ENCODE measurements at regions not wholly inside any gene's neighbourhood (a gene's known extent, or its start where the extent isn't known, plus 50 kb on each side); places are given as distances from the start of the nearest gene placed in this dataset.

- H3K4me1 ChIP-seq (replicated peaks in 1 of 2; ENCODE audit: control insufficient read depth in 2 of 2, insufficient read depth in 2 of 2, low read length in 2 of 2): peaks cover 0 to 8% of the 10 kb centered on the region in 2 experiments; a peak in 2 of 5 replicates
- no TSS peak for BruUV-seq (replicated peaks)
- H3K79me2 ChIP-seq (ENCODE audit: control insufficient read depth, insufficient read depth, low read length): no peaks in the 10 kb centered on the region
- FAIRE-seq: no peak
- H3K9me1 ChIP-seq (ENCODE audit: control insufficient read depth, insufficient read depth, low read length): no peaks in the 10 kb centered on the region
- WGBS (ENCODE audit: insufficient coverage, low coverage, missing lambda C conversion rate): 0% methylated on average over 6 of the region's 6 CpGs
- ChIA-PET POLR2A (interaction anchor here (0.7 kb wide), 1 partner anchor 9 kb away, joined by 4 read pairs; no protein-coding TSS in a partner anchor), CTCF (ENCODE audit: low intra/inter-chr PET ratio) (no interaction called here)
- no peaks in the 10 kb centered on the region; the same call in 1 of the 2 replicates for H4K20me1 ChIP-seq (replicated peaks; ENCODE audit: control insufficient read depth, insufficient read depth, low read length)
- H3K27ac ChIP-seq (ENCODE audit: extremely low read depth, low read depth, low read length): no peak overlapping the region
- H3K9ac ChIP-seq (ENCODE audit: insufficient read depth in 1 of 2, low read depth in 2 of 2, low read length in 2 of 2): no peak overlapping the region
- in situ Hi-C loops (cut with MboI): no loop called here
- H3K4me2 ChIP-seq (ENCODE audit: insufficient read depth, low read length): no peak overlapping the region
- H2AFZ ChIP-seq (ENCODE audit: low read depth, low read length): no peak overlapping the region
- DNase-seq (ENCODE audit: extremely low read depth in 1 of 4, low spot score in 3 of 4): no peak
- peaks cover 8 to 32% of the 10 kb centered on the region in 2 experiments; a peak in 4 of 5 replicates for H3K27me3 ChIP-seq (ENCODE audit: control insufficient read depth in 2 of 2, insufficient read depth in 2 of 2, low read length in 2 of 2)
- intact Hi-C loops (cut with micrococcal nuclease): no loop called here
- no peaks in the 10 kb centered on the region for H3K9me3 ChIP-seq (replicated peaks; ENCODE audit: control insufficient read depth, insufficient read depth, low read depth, low read length)
- H3K4me3 ChIP-seq: no peak overlapping the region
- H3K36me3 ChIP-seq (ENCODE audit: control insufficient read depth, insufficient read depth, low read length): no peaks in the 10 kb centered on the region
- ATAC-seq: no peak
- TF ChIP-seq SP1 (CRISPR knock-in tag; IDR thresholded peaks at IDR 0.05) (no peak), ZNF444 (CRISPR knock-in tag; IDR thresholded peaks at IDR 0.05) (no peak), THRA (IDR thresholded peaks at IDR 0.05) (no peak), HDAC6 (IDR thresholded peaks at IDR 0.05; ENCODE audit: low read depth, low read length) (no peak), ESRRA (IDR thresholded peaks at IDR 0.05; ENCODE audit: borderline replicate concordance, low read depth) (no peak), KDM1A (IDR thresholded peaks at IDR 0.05) (no peak), TAF7 (tag; IDR thresholded peaks at IDR 0.05) (no peak), HSF4 (CRISPR knock-in tag; IDR thresholded peaks at IDR 0.05; ENCODE audit: borderline replicate concordance) (no peak), EP300 (IDR thresholded peaks at IDR 0.05; ENCODE audit: low read length) (no peak), NCOR1 (IDR thresholded peaks at IDR 0.05) (no peak), ZNF224 (CRISPR knock-in tag; IDR thresholded peaks at IDR 0.05) (no peak), MBD2 (IDR thresholded peaks at IDR 0.05; ENCODE audit: borderline replicate concordance, low read depth) (no peak), PPARD (CRISPR knock-in tag; IDR thresholded peaks at IDR 0.05) (no peak), ZNF695 (CRISPR knock-in tag; IDR thresholded peaks at IDR 0.05) (no peak), HDAC8 (tag; IDR thresholded peaks at IDR 0.05) (no peak), TCFL5 (CRISPR knock-in tag; conservative IDR thresholded peaks at IDR 0.05) (no peak)
- TF ChIP-seq, protein P1, sequence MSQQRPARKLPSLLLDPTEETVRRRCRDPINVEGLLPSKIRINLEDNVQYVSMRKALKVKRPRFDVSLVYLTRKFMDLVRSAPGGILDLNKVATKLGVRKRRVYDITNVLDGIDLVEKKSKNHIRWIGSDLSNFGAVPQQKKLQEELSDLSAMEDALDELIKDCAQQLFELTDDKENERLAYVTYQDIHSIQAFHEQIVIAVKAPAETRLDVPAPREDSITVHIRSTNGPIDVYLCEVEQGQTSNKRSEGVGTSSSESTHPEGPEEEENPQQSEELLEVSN (IDR thresholded peaks at IDR 0.05; ENCODE audit: borderline replicate concordance in 1 of 2, extremely low read depth in 1 of 2, insufficient read depth in 1 of 2, insufficient read length in 1 of 2, low read depth in 1 of 2, low read length in 1 of 2, poor library complexity in 1 of 2, severe bottlenecking in 1 of 2): no peak
- TF ChIP-seq, protein P2, sequence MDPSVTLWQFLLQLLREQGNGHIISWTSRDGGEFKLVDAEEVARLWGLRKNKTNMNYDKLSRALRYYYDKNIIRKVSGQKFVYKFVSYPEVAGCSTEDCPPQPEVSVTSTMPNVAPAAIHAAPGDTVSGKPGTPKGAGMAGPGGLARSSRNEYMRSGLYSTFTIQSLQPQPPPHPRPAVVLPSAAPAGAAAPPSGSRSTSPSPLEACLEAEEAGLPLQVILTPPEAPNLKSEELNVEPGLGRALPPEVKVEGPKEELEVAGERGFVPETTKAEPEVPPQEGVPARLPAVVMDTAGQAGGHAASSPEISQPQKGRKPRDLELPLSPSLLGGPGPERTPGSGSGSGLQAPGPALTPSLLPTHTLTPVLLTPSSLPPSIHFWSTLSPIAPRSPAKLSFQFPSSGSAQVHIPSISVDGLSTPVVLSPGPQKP (CRISPR knock-in tag; IDR thresholded peaks at IDR 0.05): no peak
- TF ChIP-seq, protein P3, sequence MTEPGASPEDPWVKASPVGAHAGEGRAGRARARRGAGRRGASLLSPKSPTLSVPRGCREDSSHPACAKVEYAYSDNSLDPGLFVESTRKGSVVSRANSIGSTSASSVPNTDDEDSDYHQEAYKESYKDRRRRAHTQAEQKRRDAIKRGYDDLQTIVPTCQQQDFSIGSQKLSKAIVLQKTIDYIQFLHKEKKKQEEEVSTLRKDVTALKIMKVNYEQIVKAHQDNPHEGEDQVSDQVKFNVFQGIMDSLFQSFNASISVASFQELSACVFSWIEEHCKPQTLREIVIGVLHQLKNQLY (CRISPR knock-in tag; conservative IDR thresholded peaks at IDR 0.05): no peak
Observed at GRCh38 chr15:93180656-93181055, 91.6 kb upstream of the RGMA start.

Data from K562 (cell line).